Activated CD4-positive, alpha-beta T cell treated with anti-CD3 and anti-CD28 coated beads, Interleukin-2, amount 50 U/mL, for 48 hours (primary cell): ENCODE measurements at regions not wholly inside any gene's neighbourhood (a gene's known extent, or its start where the extent isn't known, plus 50 kb on each side); places are given as distances from the start of the nearest gene placed in this dataset.
"Not testable (repeated sequence)": the region's sequence is repeated elsewhere in the genome, so short reads cannot be mapped to it uniquely, and the experiment has no call there.

ENCODE experiments used
- DNase-seq, 2 experiments: peaks; one replicate each; pipeline ENCODE4 v3.0.0-alpha.2; 2020

- no peak for DNase-seq
Observed at GRCh38 chr11:116357784-116358544, 414.8 kb downstream of the BUD13 start.

GRCh38 chr11:116356451-116356850 lies 416.3 kb downstream of the BUD13 start:
- no peak for DNase-seq

GRCh38 chr11:116355104-116355503 lies 417.7 kb downstream of the BUD13 start:
- DNase-seq = no peak

DNA sequence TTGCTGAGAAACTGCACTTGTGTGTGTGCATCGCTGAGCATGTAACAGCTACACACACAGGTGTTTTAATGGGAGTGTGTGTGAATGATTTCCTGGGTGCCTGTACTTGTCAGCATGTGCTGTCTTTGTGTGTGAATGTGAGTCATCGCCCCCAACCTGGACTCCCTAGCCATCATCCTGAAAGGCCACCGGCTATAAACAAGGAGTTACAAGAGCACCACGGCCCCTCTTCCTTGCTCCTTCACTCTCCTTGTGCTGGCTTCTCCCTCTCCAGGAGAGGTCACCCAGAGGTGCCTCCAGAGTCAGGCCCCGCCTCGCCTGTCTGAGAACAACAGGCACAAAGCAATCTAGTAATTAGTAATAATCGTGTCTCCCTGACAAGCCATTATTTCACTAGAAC lies 419.2 kb downstream of the BUD13 start:
- DNase-seq = no peak

DNA sequence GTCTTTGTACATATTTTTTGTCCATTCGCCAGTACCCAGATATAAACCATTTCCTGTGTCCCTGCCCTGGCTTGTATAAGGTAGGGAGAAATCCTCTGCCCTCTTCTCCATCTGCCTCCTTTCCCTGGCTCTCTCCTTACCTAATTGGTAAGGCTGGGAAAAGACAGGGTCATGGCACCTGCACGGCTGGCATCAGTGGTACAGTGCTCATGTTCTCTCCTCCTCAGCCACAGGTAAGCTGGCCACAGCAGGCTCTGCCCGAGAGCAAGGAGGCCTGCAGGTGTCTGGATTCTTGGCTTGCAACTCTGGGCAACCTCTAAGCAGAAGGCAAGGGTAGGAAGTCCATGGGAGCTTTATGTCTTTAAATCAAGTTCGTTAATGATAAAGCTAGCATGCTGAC lies 419.9 kb downstream of the BUD13 start:
- DNase-seq = no peak

- DNase-seq = no peak
Observed at GRCh38 chr11:116348226-116348625, 424.6 kb downstream of the BUD13 start.

- no peak for DNase-seq
Observed at GRCh38 chr11:116345575-116345974, 427.2 kb downstream of the BUD13 start.

- no peak for DNase-seq
Observed at GRCh38 chr11:116344601-116345000, 428.2 kb downstream of the BUD13 start.

DNA sequence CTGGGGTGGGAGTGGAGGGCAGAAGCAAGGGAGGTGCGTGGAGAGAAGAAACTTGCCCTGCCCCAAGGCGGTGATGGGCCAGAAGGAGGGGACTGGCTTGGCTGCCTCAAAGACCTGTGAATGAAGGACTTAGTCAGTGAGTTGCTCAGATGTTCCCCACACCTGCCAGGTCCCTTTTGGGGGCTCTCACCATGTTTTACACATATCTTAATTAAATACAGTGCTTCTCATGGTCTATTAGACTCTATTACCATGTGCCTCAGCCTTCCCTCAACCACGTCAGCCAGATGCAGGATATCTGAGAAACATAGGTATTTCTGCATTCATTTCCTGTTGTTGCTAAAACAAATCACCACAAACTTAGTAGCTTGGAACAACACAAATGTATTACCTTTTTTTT lies 429.5 kb downstream of the BUD13 start:
- no peak for DNase-seq

- no peak for DNase-seq
Observed at GRCh38 chr11:116342148-116342547, 430.6 kb downstream of the BUD13 start.

GRCh38 chr11:116339306-116340098 lies 433.3 kb downstream of the BUD13 start:
- DNase-seq = no peak

- DNase-seq = not testable (repeated sequence)
Observed at GRCh38 chr11:116338500-116338899, 434.3 kb downstream of the BUD13 start.

GRCh38 chr11:116336540-116336939 lies 436.2 kb downstream of the BUD13 start:
- no peak for DNase-seq

DNA sequence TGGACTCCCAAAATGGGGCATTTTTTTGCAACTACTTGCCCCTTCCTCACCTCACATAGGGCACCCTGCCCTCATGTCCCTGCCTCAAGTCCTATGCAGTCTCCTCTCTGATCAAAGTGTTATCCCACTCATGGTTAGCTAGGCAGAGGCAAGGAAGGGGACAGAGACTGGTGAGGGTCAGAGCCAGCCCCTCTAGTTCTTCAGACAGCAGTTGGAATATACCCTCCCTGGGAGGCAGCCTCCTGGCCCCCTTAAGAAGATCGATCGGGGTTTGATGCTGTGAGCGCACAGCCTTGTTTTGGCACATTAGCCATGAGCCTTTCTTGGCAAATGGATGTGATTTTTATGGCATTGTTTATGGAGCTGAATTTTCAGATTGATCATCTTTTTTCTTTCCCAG lies 436.9 kb downstream of the BUD13 start:
- DNase-seq = no peak

DNA sequence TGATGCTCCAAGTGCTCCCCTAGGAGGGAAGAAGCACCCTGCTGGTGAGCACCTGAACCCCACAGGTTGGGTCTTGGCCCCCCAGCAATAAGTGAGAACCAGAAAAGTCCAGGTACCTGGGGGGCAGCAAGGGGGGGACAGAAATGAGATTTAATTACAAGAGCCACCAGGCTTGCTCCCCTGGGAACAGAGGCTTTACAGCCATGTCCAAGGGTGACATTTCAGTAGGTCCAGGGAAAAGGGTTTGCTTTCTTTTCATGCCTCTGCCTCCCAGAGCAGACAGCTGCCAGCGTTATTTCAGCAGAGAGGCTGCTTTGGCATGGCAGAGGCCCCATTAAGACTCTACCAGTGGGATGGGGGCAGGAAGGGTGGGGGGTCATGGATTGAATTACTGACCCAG lies 437.7 kb downstream of the BUD13 start:
- no peak for DNase-seq

- no peak for DNase-seq
Observed at GRCh38 chr11:116334596-116334995, 438.2 kb downstream of the BUD13 start.

DNA sequence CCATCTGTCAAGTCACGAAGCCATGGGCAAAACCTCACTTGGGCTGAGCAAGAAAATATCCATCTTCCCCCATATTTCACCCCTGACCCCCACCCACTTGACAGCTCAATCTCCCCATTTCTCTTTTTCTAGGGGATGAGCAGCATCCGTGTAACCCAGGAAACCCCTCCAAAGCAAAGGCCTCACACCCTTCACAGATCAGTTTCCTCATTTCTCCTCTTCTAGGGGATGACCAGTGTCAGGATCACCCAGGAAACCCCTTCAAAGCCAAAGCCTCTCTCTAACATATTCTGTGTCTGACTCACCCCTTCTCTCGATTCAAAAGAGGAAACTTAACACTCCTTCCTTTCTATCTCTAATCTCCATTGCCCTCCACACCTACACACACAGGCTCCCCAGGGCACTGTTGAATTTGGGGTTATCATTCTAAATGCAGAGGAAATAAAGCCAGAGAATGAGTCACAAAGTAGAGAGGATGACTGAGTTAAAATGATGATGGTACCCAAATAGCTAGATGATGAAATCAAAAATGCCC lies 439.7 kb downstream of the BUD13 start:
- no peak for DNase-seq

- no peak for DNase-seq
Observed at GRCh38 chr11:116332391-116332790, 440.4 kb downstream of the BUD13 start.

DNA sequence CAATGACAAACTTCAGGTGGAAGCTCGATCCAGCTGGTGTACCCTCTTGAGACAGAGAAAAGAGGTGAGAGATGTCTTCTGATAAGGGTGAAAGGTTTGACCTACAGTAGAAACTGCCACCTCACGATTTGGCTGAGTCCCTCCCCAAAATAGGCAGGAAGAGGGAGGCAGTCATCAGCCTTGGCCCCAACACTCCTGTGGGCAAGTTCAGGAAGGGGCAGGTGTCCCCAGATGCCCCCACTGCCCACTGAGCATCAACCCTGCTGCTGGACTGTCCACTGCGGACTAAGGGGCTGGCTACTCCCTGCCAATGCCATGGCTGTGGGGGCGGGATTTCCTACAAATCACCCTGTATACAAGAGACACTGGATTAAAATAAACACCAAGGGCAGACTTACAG lies 441.4 kb downstream of the BUD13 start:
- DNase-seq = no peak

DNA sequence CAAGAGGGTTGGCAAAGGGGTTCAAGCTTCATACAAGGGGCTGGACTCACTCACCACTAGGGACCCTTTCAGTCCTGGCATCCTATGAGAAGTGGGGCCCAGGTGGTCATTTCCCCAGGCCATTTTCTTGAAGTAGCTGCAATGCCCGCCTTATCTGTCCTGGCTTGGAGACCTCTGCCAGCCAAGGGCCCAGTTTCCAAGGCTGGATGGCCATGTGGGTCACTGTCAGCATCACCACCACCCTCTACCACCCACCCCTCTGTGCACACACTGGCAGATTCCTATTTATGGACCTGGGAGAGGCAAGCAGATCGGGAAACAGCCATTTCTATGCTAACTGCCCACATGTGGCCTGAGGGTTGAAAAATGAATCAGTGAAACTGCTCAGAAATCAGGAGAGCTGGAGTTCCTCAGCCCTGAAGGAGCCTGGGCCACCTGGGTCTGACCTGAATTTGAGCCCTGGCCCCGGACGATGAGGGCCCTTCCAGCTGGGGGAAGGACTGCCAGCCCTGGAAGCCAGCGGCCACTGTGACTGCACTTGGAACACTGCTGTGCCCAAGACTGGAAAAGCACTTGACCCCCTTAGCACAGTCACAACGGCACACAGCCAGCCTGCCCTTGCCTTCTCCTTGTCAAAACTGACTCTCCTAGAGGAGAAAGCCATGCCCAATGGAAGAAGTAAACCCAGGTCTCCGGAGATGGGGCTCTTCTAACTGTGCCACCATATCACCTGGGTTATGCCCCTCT lies 442.2 kb downstream of the BUD13 start:
- DNase-seq = no peak

DNA sequence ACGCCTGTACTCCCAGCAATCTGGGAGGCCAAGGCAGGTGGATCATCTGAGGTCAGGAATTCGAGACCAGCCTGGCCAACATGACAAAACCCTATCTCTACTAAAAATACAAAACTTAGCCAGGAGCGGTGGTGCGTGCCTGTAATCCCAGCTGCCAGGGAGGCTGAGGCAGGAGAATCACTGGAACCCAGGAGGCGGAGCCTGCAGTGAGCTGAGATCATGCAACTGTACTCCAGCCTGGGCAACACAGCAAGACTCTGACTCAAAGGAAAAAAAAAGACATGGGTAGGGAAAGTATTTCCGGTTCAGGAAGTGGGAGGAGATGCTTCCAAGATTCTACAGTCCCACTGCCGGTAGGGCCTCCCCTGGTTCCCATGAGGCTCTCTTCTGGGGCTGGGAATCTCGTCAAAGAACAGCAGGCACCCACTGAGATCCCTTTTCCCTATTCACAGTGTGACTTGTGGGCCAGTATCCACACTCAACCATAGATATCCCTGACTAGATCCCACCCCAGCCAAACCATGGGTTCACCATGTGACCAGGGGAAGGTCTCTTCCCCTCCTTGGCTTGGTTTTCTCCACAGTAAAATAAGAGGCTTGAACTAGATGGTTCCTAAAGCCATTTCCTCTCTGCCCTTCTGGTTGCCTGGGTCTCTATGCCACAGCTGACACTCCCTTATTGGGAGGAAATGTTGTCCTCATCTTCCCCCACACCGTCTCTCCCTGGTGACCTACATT lies 443.3 kb downstream of the BUD13 start:
- DNase-seq = no peak

DNA sequence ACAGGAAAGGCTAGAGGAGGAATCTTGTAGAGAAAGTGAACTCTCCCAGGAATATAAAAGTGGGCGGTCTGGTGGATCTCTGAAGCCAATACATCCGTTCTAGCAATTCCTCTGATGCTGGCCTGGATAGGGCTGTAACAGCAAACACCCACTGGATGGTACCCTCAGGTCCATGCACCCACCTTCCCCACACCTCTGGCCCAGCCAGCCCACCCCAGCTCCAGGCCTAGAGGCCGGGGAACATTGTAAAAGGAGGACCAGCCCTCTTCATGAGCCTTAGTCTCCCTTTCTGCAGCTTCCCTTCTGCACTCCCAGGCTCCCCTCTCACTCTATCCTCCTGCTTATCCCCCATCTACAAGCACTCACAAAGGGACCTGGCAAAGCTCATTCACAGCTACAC lies 443.9 kb downstream of the BUD13 start:
- DNase-seq = no peak

GRCh38 chr11:116328391-116328790 lies 444.4 kb downstream of the BUD13 start:
- DNase-seq = no peak
